Heart right ventricle (tissue), 16 donors: ENCODE measurements at regions not wholly inside any gene's neighbourhood (a gene's known extent, or its start where the extent isn't known, plus 50 kb on each side); places are given as distances from the start of the nearest gene placed in this dataset.

Experiments
- ATAC-seq, 8 donors: fragments of 200-7000 bp; cut with Tn5 transposase; one replicate each; pipeline ENCODE4 v1.9.1; 2020; ENCODE audit warnings: mild to moderate bottlenecking in 8 of 8, moderate library complexity in 8 of 8, moderate number of reproducible peaks in 1 of 8
- DNase-seq, 2 donors: peaks; one replicate each; pipeline ENCODE4 v3.0.0-alpha.2; 2020
- H3K27ac ChIP-seq, 10 donors: fragments of 200-600 bp; sonication (generic) in 2 of 10; one replicate each; pipeline versions ENCODE4 v1.5.0 to v1.8.0; 2020 to 2022; ENCODE audit warnings: mild to moderate bottlenecking in 3 of 10
- H3K27me3 ChIP-seq, 7 donors: fragments of 200-600 bp; one replicate each; pipeline ENCODE4 v1.8.0; 2021 to 2022; ENCODE audit warnings: mild to moderate bottlenecking in 2 of 7
- H3K36me3 ChIP-seq, 9 donors: fragments of 200-600 bp; sonication (generic) in 1 of 9; one replicate each; pipeline versions ENCODE4 v1.5.0 to v1.8.0; 2020 to 2022; ENCODE audit warnings: mild to moderate bottlenecking in 2 of 9
- H3K4me1 ChIP-seq, 9 donors: fragments of 200-600 bp; sonication (generic) in 1 of 9; one replicate each; pipeline versions ENCODE4 v1.5.0 to v1.8.0; 2020 to 2022; ENCODE audit warnings: mild to moderate bottlenecking in 4 of 9
- H3K4me3 ChIP-seq, 10 donors: fragments of 200-600 bp; sonication (generic) in 2 of 10; one replicate each; pipeline versions ENCODE4 v1.5.0 to v1.8.0; 2020 to 2022; ENCODE audit warnings: mild to moderate bottlenecking in 7 of 10, moderate library complexity in 2 of 10
- H3K9me3 ChIP-seq, 11 donors: fragments of 200-600 bp in 10 of 11; sonication (generic) in 2 of 11; one replicate each; pipeline versions ENCODE4 v1.5.0 to v1.8.0; 2013 to 2022; ENCODE audit warnings: mild to moderate bottlenecking in 2 of 11, control low read depth in 1 of 11, moderate library complexity in 1 of 11
- CTCF ChIP-seq, 9 donors: fragments of 200-600 bp; sonication (generic) in 2 of 9; IDR thresholded peaks; one replicate each; pipeline versions ENCODE4 v1.5.0 to v1.8.0; 2021 to 2022; ENCODE audit warnings: antibody characterized with exemption in 9 of 9, mild to moderate bottlenecking in 5 of 9, moderate library complexity in 1 of 9
- WGBS, 2 donors: extraction: QIAGEN DNeasy Blood & Tissue Kit; methylation state at CpG; one replicate each; pipeline ENCODE4 v1.1.7; 2013; ENCODE audit warnings: inconsistent platforms in 1 of 2; 5-methylcytosine and 5-hydroxymethylcytosine counted together
- intact Hi-C, 10 donors: fragments of 100-400 bp; cut with DNase I; formaldehyde crosslinking; loops; one replicate each; pipeline versions ENCODE4 v1.11.1 to v1.14.2; 2022
- donor health status: Arrhythmogenic right ventricular cardiomyopathy.
- donor health status: ischemic (EF 13 %, LVEDD 7.1; RV severe dilation, severe dysfunction).
- donor health status: healthy with polysubstance abuse.
- donor health status: DM: no; HTN: yes; CAD: no.
- donor health status: DM: no; HTN: no; CAD: no.
- donor health status: ischemic (EF 25% LVEDD 6.9; RV normal size, moderate dysfunction).
- donor health status: ischemic (EF 25% LVEDD 5.7; RV mildly dilated, moderate dysfunction).
- donor health status: healthy.
- donor health status: DM: yes; HTN: yes; CAD: no.
- donor health status: Ischemic cardiomyopathy.
- donor health status: ischemic (EF 35%, LVEDD 5.7; RV mildly dilated, moderate dysfunction).
- donor health status: nonischemic (EF 11% LVEDD 7.7; RV severe dilation, severe dysfunction).
- donor health status: DM: yes; HTN: yes; CAD: no.
- donor health status: PGD.
- donor health status: ischemic (EF 29% LVEDD 5.4; RV normal size, mild dysfunction).
- donor health status: nonischemic (EF 23%, LVEDD 6.1; RV moderate dilation, normal function).

DNA sequence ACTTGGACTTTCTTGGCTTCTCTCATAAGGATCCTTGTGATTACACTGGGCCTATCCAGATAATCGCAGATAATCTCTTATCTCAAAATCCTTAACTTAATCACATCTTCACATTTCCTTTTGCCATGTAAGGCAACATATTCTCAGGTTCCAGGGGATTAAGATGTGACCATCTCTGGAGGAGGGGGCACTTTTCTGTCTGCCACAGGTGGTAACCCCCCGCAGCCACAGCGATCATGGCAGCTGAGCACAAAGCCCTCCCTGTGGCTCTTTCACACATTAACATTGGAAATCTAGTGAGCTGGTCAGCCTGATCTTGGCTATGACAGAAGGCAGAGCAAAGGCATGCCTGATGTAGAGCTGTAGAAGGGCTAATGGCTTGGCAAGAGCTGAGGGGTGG is 69.1 kb upstream of the CD82 start:
- intact Hi-C loops = no loop called here
- Histone ChIP-seq H3K4me3 (no peak overlapping the region), H3K27me3 (no peaks in the 10 kb centered on the region), H3K36me3 (no peaks in the 10 kb centered on the region), H3K4me1 (no peaks in the 10 kb centered on the region), H3K27ac (no peak overlapping the region), H3K9me3 (no peaks in the 10 kb centered on the region)
- 82 to 92% methylated on average over 3 of the region's 3 CpGs for WGBS, 2 donors
- TF ChIP-seq CTCF (IDR thresholded peaks at IDR 0.05) = no peak
- ATAC-seq (no peak), DNase-seq (no peak)

DNA sequence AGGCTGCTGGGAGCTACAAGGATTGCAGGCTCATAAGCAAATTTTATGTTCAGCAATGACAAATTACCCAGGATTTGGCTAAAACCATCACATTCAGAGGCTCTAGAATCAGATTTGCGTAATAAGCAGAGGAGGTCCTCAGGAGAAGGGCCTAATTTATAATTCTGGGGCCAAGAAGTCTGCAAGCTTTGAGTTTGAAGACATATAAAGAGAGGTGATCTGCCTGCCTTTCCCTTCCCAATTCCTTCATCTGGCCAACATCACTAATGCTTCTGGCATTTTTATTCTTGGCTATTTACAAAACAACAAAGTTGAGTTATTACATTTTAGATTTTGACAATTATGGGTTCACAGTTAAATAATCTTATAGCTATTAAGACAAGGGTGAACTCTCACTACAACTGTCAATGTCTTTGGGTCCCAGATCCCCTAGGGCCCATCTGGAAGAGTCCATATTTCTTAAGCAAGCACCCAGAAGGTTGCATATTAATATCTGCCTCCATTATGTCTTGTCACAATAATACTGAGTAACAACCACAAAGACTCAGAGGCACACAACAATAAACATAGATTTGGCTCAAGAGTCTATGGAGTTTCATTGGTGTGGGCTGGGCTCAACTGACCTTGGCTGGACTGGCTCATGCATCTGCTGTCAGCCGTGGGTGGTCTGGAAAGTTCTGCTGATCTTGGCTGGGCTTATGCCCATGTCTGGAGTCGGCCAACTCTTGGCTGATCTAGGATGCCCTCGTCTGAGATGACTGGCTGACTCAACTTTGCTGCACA is 67.2 kb upstream of the CD82 start:
- intact Hi-C loops = no loop called here
- TF ChIP-seq CTCF (IDR thresholded peaks at IDR 0.05) = no peak
- Histone ChIP-seq H3K4me1 (no peaks in the 10 kb centered on the region), H3K9me3 (no peaks in the 10 kb centered on the region), H3K27ac (no peak overlapping the region), H3K36me3 (no peaks in the 10 kb centered on the region), H3K27me3 (no peaks in the 10 kb centered on the region), H3K4me3 (no peak overlapping the region)
- DNase-seq (no peak), ATAC-seq (peak in 3 of 8 donors; percentile 14 to 65 (median 42))
- WGBS, 2 donors = 71 to 76% methylated on average over 4 of the region's 4 CpGs

- no peak for TF ChIP-seq CTCF (IDR thresholded peaks at IDR 0.05)
- H3K27me3 ChIP-seq = peaks cover 0 to 5% (median 0%) of the 10 kb centered on the region in 7 donors
- H3K4me3 ChIP-seq = no peak overlapping the region
- H3K27ac ChIP-seq = no peak overlapping the region
- WGBS, 2 donors = 88 to 91% methylated on average over 6 of the region's 6 CpGs
- H3K4me1 ChIP-seq = no peaks in the 10 kb centered on the region
- DNase-seq (no peak), ATAC-seq (no peak)
- intact Hi-C loops = no loop called here
- peaks cover 0 to 6% (median 0%) of the 10 kb centered on the region in 11 donors for H3K9me3 ChIP-seq
- no peaks in the 10 kb centered on the region for H3K36me3 ChIP-seq
These were observed 63.0 kb upstream of the CD82 start for GRCh38 chr11:44502506-44502905.

- Histone ChIP-seq H3K36me3 (no peaks in the 10 kb centered on the region), H3K27ac (no peak overlapping the region), H3K9me3 (peaks cover 0 to 8% (median 0%) of the 10 kb centered on the region in 11 donors), H3K27me3 (peaks cover 0 to 5% (median 0%) of the 10 kb centered on the region in 7 donors), H3K4me1 (no peaks in the 10 kb centered on the region), H3K4me3 (no peak overlapping the region)
- DNase-seq (no peak), ATAC-seq (no peak)
- whole genome bisulfite sequencing, 2 donors = 71 to 88% methylated on average over 5 of the region's 5 CpGs
- TF ChIP-seq CTCF (IDR thresholded peaks at IDR 0.05) = no peak
- intact Hi-C loops = no loop called here
These were observed 59.8 kb upstream of the CD82 start for GRCh38 chr11:44505581-44506054.
